ENCODE measurements at regions not wholly inside any gene's neighbourhood (a gene's known extent, or its start where the extent isn't known, plus 50 kb on each side); places are given as distances from the start of the nearest gene placed in this dataset.

GRCh38 chr4:162945713-162946112 is 221.0 kb downstream of the NAF1 start:
- intact Hi-C loops (cut with micrococcal nuclease) = no loop called here
- CTCF ChIA-PET (ENCODE audit: partially characterized antibody) = no interaction called here
- no peak overlapping the region for H3K4me3 Mint-ChIP-seq

GRCh38 chr4:162943263-162943662 is 223.4 kb downstream of the NAF1 start:
- H3K36me3 ChIP-seq (ENCODE audit: insufficient read depth, low read length) = no peaks in the 10 kb centered on the region
- H3K9me3 Mint-ChIP-seq = peaks cover 0 to 4% (median 0%) of the 10 kb centered on the region in 8 donors
- H3K27ac Mint-ChIP-seq = no peak overlapping the region
- no peaks in the 10 kb centered on the region for H3K27me3 ChIP-seq (ENCODE audit: insufficient read depth, low read length)
- no peak overlapping the region for H3K4me3 ChIP-seq (ENCODE audit: low read length in 2 of 2)
- H3K9me3 ChIP-seq (ENCODE audit: control insufficient read depth in 1 of 2, low read length in 2 of 2) = no peaks in the 10 kb centered on the region
- no peak overlapping the region for H3K27ac ChIP-seq (ENCODE audit: low read depth, low read length)
- intact Hi-C loops (cut with micrococcal nuclease) = no loop called here
- H3K27me3 Mint-ChIP-seq = no peaks in the 10 kb centered on the region
- no peak for DNase-seq
- POLR2A ChIA-PET (ENCODE audit: partially characterized antibody) = no interaction called here
- H3K4me1 ChIP-seq (ENCODE audit: insufficient read depth, low read length) = no peaks in the 10 kb centered on the region
- CTCF ChIA-PET (ENCODE audit: partially characterized antibody) = no interaction called here
- H3K4me3 Mint-ChIP-seq = no peak overlapping the region
- H3K36me3 Mint-ChIP-seq = no peaks in the 10 kb centered on the region
- no peaks in the 10 kb centered on the region for H3K4me1 Mint-ChIP-seq

More at GRCh38 chr4:162945713-162946112, 221.0 kb downstream of the NAF1 start:
- H3K9me3 ChIP-seq (ENCODE audit: control insufficient read depth in 1 of 2, low read length in 2 of 2) = no peaks in the 10 kb centered on the region
- Mint-ChIP-seq H3K27me3 (no peaks in the 10 kb centered on the region), H3K4me1 (no peaks in the 10 kb centered on the region), H3K27ac (no peak overlapping the region), H3K36me3 (no peaks in the 10 kb centered on the region), H3K9me3 (peaks cover 0 to 4% (median 0%) of the 10 kb centered on the region in 8 donors)
- no peak overlapping the region for H3K4me3 ChIP-seq (ENCODE audit: low read length in 2 of 2)
- no peaks in the 10 kb centered on the region for H3K27me3 ChIP-seq (ENCODE audit: insufficient read depth, low read length)
- no peak for DNase-seq
- POLR2A ChIA-PET (ENCODE audit: partially characterized antibody) = no interaction called here
- H3K4me1 ChIP-seq (ENCODE audit: insufficient read depth, low read length) = no peaks in the 10 kb centered on the region
- H3K27ac ChIP-seq (ENCODE audit: low read depth, low read length) = no peak overlapping the region
- no peaks in the 10 kb centered on the region for H3K36me3 ChIP-seq (ENCODE audit: insufficient read depth, low read length)

DNA sequence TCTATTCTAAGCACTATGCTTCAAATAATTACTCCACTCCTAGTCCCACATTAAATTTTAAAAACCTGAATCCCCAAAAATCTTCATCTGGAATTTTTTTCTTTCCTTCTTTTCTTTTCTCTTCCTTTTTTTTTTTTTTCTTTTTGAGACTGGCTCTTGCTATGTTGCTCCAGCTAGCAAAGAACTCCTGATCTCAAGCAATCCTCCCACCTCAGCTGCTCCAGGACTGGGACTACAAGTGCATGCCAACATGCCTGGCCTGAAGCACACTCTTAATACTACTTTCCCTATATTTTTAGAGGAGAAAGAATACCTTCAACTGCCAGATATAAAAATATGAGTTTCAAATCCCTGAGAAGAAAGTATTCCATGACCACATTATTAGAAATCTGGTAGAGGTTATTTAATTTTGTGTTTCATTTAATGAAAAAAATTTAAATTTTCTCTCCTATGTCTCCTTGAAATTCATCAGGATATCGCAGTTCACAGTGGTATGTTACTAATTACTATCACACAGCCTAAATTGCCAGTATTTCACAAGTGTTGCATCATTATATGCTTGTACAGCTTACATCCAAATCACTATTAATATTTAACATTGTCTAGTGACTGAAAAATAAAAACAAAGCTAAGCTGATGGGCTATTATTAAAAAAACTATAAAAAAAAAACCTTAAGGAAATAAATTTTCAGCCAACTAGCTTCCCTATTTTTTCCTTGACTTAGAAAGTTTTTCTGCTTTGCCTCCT is 227.8 kb downstream of the NAF1 start:
- CTCF ChIA-PET (ENCODE audit: partially characterized antibody) = no interaction called here
- H3K27me3 Mint-ChIP-seq = no peaks in the 10 kb centered on the region
- peak overlapping the region in 1 of 7 donors; percentile 59 for H3K27ac Mint-ChIP-seq
- POLR2A ChIA-PET (ENCODE audit: partially characterized antibody) = no interaction called here
- Histone ChIP-seq H3K9me3 (ENCODE audit: control insufficient read depth in 1 of 2, low read length in 2 of 2) (no peaks in the 10 kb centered on the region), H3K4me1 (ENCODE audit: insufficient read depth, low read length) (no peaks in the 10 kb centered on the region), H3K27ac (ENCODE audit: low read depth, low read length) (no peak overlapping the region), H3K36me3 (ENCODE audit: insufficient read depth, low read length) (no peaks in the 10 kb centered on the region), H3K27me3 (ENCODE audit: insufficient read depth, low read length) (no peaks in the 10 kb centered on the region), H3K4me3 (ENCODE audit: low read length in 2 of 2) (no peak overlapping the region)
- H3K9me3 Mint-ChIP-seq = no peaks in the 10 kb centered on the region
- intact Hi-C loops (cut with micrococcal nuclease) = no loop called here
- no peak overlapping the region for H3K4me3 Mint-ChIP-seq
- H3K4me1 Mint-ChIP-seq = no peaks in the 10 kb centered on the region
- DNase-seq = no peak
- no peaks in the 10 kb centered on the region for H3K36me3 Mint-ChIP-seq

GRCh38 chr4:162935214-162935613 is 231.5 kb downstream of the NAF1 start:
- intact Hi-C loops (cut with micrococcal nuclease) = no loop called here
- no peaks in the 10 kb centered on the region for H3K36me3 ChIP-seq (ENCODE audit: insufficient read depth, low read length)
- Mint-ChIP-seq H3K4me1 (no peaks in the 10 kb centered on the region), H3K9me3 (no peaks in the 10 kb centered on the region), H3K4me3 (no peak overlapping the region), H3K36me3 (no peaks in the 10 kb centered on the region), H3K27me3 (no peaks in the 10 kb centered on the region), H3K27ac (no peak overlapping the region)
- H3K4me1 ChIP-seq (ENCODE audit: insufficient read depth, low read length) = no peaks in the 10 kb centered on the region
- ChIA-PET CTCF (ENCODE audit: partially characterized antibody) (no interaction called here), POLR2A (ENCODE audit: partially characterized antibody) (no interaction called here)
- H3K27me3 ChIP-seq (ENCODE audit: insufficient read depth, low read length) = no peaks in the 10 kb centered on the region
- no peak overlapping the region for H3K27ac ChIP-seq (ENCODE audit: low read depth, low read length)
- H3K9me3 ChIP-seq (ENCODE audit: control insufficient read depth in 1 of 2, low read length in 2 of 2) = no peaks in the 10 kb centered on the region
- no peak overlapping the region for H3K4me3 ChIP-seq (ENCODE audit: low read length in 2 of 2)
- DNase-seq = no peak

DNA sequence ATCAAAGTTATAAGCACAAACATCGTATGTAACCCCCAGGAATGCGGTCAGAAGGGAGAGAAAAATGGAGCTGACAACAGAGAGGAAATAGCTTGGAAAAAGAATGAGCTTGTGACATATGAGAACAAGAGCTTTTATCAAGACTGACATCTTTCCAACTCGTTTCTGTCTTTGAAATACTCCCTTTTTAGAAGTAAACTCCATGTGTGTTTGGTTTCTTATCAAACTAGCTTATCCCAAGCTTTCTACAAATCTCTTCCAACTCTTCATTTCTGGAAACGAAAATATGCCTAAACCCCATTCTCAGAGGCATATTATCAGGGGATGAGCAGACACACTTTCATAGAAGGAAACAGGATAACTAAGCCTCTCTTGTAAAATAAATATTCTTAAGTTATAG is 235.4 kb downstream of the NAF1 start:
- DNase-seq = no peak
- Mint-ChIP-seq H3K27me3 (peaks cover 0 to 2% of the 10 kb centered on the region in 2 donors), H3K9me3 (no peaks in the 10 kb centered on the region), H3K36me3 (no peaks in the 10 kb centered on the region), H3K27ac (no peak overlapping the region), H3K4me1 (no peaks in the 10 kb centered on the region), H3K4me3 (no peak overlapping the region)
- H3K27ac ChIP-seq (ENCODE audit: low read depth, low read length) = no peak overlapping the region
- ChIA-PET CTCF (ENCODE audit: partially characterized antibody) (no interaction called here), POLR2A (ENCODE audit: partially characterized antibody) (no interaction called here)
- no peaks in the 10 kb centered on the region for H3K9me3 ChIP-seq (ENCODE audit: control insufficient read depth in 1 of 2, low read length in 2 of 2)
- H3K4me1 ChIP-seq (ENCODE audit: insufficient read depth, low read length) = no peaks in the 10 kb centered on the region
- intact Hi-C loops (cut with micrococcal nuclease) = no loop called here
- no peak overlapping the region for H3K4me3 ChIP-seq (ENCODE audit: low read length in 2 of 2)
- no peaks in the 10 kb centered on the region for H3K27me3 ChIP-seq (ENCODE audit: insufficient read depth, low read length)
- H3K36me3 ChIP-seq (ENCODE audit: insufficient read depth, low read length) = no peaks in the 10 kb centered on the region

DNA sequence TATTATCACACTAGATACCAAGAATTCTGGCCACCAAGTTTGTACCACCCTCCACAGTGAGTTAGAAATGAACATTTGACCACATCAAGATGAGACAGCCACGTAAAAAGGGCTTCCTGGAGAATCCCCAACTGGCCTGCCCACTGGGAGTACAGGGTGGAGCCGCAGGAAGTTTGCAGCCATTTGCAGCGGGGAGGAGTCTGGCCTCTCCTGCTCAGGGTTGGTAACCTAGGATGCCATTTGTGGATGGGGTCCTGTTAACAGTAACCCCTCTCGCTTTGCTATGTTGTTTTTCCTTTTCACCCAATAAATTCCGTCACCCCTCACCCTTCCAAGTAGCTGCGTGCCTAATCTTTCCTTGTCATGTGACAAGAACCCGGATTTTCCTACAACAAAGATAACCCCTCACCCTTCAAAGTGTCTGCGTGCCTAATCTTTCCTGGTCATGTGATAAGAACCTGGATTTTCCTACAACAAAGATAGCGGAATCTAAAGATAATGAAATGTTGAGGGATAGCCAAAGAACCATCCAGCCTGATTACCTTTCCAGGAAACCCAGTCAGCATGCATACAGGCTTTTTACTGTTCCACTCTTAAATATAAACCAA is 245.4 kb downstream of the NAF1 start:
- Histone ChIP-seq H3K4me1 (ENCODE audit: insufficient read depth, low read length) (no peaks in the 10 kb centered on the region), H3K9me3 (ENCODE audit: control insufficient read depth in 1 of 2, low read length in 2 of 2) (no peaks in the 10 kb centered on the region), H3K36me3 (ENCODE audit: insufficient read depth, low read length) (no peaks in the 10 kb centered on the region), H3K27me3 (ENCODE audit: insufficient read depth, low read length) (no peaks in the 10 kb centered on the region), H3K4me3 (ENCODE audit: low read length in 2 of 2) (no peak overlapping the region), H3K27ac (ENCODE audit: low read depth, low read length) (no peak overlapping the region)
- Mint-ChIP-seq H3K9me3 (peaks cover 0 to 14% (median 2%) of the 10 kb centered on the region in 8 donors), H3K27me3 (no peaks in the 10 kb centered on the region), H3K4me3 (no peak overlapping the region), H3K27ac (no peak overlapping the region), H3K36me3 (no peaks in the 10 kb centered on the region), H3K4me1 (no peaks in the 10 kb centered on the region)
- CTCF ChIA-PET (ENCODE audit: partially characterized antibody) = no interaction called here
- intact Hi-C loops (cut with micrococcal nuclease) = no loop called here
- DNase-seq = no peak
- POLR2A ChIA-PET (ENCODE audit: partially characterized antibody) = no interaction called here

GRCh38 chr4:162920649-162921048 is 246.0 kb downstream of the NAF1 start:
- Histone ChIP-seq H3K27ac (ENCODE audit: low read depth, low read length) (no peak overlapping the region), H3K27me3 (ENCODE audit: insufficient read depth, low read length) (no peaks in the 10 kb centered on the region), H3K36me3 (ENCODE audit: insufficient read depth, low read length) (no peaks in the 10 kb centered on the region), H3K4me3 (ENCODE audit: low read length in 2 of 2) (no peak overlapping the region), H3K4me1 (ENCODE audit: insufficient read depth, low read length) (no peaks in the 10 kb centered on the region), H3K9me3 (ENCODE audit: control insufficient read depth in 1 of 2, low read length in 2 of 2) (no peaks in the 10 kb centered on the region)
- Mint-ChIP-seq H3K9me3 (peaks cover 0 to 18% (median 5%) of the 10 kb centered on the region in 8 donors), H3K4me3 (no peak overlapping the region), H3K27me3 (no peaks in the 10 kb centered on the region), H3K27ac (no peak overlapping the region), H3K36me3 (no peaks in the 10 kb centered on the region), H3K4me1 (no peaks in the 10 kb centered on the region)
- intact Hi-C loops (cut with micrococcal nuclease) = no loop called here
- ChIA-PET POLR2A (ENCODE audit: partially characterized antibody) (no interaction called here), CTCF (ENCODE audit: partially characterized antibody) (no interaction called here)
- no peak for DNase-seq
